ENCODE measurements at regions not wholly inside any gene's neighbourhood (a gene's known extent, or its start where the extent isn't known, plus 50 kb on each side); places are given as distances from the start of the nearest gene placed in this dataset.
"Not testable (repeated sequence)": the region's sequence is repeated elsewhere in the genome, so short reads cannot be mapped to it uniquely, and the experiment has no call there.

DNA sequence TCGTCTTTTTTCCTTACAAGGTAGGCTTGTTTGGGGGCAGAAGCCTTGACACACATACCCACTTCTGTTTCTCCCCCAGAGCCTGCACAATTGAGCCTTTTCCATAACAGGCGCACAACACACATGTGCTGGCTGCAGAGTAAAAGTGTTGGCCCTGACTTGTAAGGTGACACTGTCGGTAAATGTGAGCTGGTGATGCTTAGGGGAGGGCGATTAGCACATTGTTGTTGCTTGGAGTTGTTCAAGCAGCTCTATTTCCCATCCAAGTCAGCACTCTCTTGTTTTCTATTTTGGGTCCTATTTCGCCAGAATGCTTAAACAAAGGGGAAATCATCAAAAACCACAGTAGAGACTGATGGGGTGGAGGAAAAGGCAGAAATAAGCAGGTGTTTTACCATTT is 51.9 kb upstream of the PTPRJ start:
- no peak for DNase-seq

DNA sequence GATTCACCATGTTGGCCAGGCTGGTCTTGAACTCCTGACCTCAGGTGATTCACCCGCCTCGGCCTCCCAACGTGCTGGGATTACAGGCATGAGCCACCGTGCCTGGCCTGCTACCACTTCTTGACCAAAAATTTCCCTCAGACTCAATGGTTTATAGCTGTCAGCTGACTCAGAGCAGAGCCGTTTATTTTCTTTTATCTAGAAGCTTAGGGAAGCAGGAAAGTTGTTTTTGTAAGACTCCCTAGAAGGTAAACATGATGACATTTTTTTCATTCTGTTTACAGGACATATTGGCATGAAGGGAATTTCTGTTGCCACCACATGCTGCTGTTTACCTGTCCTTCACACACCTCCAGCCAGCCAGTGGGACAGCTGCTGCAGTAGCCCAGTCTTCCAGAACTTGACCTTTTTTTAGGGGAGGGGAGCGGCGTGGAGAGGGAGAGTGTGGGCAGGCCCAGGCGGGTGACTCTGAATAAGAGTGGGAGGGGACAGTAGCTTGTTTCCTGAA is 56.1 kb upstream of the PTPRJ start:
- no peak for DNase-seq

GRCh38 chr11:47923667-47924066 is 56.7 kb upstream of the PTPRJ start:
- no peak for DNase-seq

GRCh38 chr11:47921080-47921555 is 59.2 kb upstream of the PTPRJ start:
- not testable (repeated sequence) for DNase-seq

DNA sequence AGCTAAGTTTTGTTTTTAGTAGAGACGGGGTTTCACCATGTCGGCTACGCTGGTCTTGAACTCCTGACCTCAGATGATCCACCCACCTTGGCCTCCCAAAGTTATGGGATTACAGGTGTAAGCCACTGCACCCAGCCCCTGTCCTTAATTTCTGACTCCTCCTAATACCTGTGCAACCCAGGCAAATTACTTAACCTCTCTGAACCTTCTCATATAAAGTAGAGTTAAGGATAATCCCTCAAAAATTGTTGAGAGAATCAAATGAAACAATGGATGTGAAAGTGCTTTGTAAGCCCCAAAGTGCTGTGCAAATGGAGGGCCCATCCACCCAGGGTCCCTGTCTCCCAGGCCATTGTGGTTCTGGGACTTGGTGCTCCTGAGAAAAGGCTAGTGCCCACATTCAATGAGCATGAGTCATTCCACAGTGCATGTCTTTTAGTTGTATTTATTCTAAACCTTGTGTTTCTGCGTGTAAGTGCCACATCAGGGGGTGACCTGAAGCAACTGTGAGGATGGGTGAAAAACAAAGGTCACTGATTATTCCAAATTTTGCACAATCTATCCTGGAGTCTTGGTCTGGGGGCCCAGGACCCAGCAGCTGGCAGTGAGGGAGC is 61.4 kb upstream of the PTPRJ start:
- no peak for DNase-seq

- DNase-seq = no peak
These were observed 62.0 kb upstream of the PTPRJ start for GRCh38 chr11:47918370-47918690.

- DNase-seq = peak; percentile 32 to 78
These were observed 62.6 kb upstream of the PTPRJ start for GRCh38 chr11:47917599-47918369.

GRCh38 chr11:47916361-47916841 is 64.0 kb upstream of the PTPRJ start:
- DNase-seq = no peak

DNA sequence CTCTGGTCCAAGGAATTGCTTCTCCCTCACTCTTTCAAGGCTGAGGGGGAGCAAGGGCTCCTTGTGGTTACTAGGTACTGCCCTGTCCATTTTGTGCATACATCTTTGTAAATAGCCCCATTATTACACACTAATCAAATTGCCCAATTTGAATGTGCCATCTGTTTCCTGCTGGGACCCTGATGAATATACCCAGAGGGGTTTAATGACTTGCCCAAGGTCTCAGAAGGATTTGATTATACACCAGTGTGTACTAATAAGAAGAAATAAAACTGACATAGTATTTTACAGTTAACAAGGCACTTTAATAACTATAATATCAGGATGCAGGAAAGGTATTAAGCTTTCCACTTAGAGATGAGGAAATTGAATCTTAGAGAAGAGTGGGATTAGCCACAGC is 64.6 kb upstream of the PTPRJ start:
- no peak for DNase-seq

DNA sequence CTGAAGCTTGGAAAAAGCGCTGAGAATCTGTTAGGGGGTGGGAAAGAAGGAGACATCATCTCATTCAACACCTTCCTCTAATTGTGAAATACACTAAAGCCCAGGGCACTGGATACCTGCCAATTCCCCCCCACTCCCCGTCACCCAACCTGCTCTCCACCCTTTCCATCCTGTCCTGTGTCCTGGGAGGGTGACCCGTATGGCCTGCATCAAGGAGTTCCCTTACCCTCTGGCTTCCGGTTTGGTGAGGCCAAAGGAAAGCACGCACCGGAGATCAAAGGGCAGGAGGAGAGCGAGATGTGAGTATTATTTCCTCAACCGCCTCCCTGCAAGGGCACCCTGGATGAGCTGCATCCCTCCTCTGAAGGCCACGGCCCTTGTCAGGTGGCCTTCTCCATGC is 65.0 kb upstream of the PTPRJ start:
- DNase-seq = peak in 1 of 2 donors; percentile 31

GRCh38 chr11:47914743-47915142 is 65.6 kb upstream of the PTPRJ start:
- no peak for DNase-seq

DNA sequence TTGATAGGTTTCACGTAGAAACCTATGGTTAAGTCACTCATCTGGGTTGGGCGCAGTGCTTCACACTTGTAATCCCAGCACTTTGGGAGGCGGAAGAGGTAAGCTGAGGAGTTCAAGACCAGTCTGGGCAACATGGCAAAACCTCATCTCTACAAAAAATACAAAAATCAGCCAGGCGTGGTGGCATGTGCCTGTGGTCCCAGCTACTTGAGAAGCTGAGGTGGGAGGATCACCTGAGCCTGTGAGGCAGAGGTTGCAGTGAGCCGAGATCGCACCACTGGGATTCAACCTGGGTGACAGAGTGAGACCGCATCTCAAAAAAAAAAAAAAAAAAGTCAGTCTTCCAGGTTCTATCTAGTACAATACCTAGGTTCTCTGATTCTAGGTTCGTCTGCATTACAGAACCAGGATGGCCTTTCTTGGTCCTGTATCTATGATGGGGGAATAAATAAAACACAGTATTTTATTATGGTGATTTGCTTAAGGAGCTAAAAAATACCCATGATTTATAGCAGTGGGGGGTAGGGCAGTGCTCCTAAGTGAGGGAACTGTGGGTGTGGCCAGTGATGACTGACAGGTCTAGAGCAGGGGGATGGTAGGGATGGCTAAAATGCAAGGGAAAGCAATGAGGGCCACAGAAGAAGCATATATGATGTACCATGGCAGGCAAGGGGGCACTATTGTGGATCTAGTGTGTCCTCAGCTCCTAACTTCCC is 65.5 kb upstream of the NUP160 start:
- no peak for DNase-seq

DNA sequence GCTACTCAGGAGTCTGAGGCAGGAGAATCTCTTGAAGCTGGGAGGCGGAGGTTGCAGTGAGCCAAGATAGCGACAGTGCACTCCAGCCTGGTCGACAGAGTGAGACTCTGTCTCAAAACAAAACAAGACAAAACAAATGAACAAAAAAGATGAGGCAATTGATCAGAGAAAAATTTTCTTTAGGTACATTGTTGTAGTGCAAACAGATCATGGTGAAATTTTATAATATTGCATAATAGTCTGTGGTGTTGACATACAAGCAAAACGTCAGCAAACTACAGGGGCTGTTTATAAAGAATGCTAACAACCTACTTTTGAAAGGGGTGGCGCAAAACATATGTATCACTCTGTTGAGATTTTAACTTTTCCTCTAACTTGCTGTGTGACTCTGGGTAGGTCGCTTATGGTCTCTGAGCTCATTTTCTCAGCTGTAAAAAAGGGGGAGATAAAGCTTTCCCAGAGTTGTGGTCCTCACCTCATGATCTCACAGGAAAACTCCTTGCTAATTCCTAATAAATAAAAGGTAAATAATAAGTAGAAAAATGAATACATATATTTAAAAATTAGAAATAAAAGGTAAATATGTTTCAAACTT is 64.8 kb upstream of the NUP160 start:
- DNase-seq = no peak

DNA sequence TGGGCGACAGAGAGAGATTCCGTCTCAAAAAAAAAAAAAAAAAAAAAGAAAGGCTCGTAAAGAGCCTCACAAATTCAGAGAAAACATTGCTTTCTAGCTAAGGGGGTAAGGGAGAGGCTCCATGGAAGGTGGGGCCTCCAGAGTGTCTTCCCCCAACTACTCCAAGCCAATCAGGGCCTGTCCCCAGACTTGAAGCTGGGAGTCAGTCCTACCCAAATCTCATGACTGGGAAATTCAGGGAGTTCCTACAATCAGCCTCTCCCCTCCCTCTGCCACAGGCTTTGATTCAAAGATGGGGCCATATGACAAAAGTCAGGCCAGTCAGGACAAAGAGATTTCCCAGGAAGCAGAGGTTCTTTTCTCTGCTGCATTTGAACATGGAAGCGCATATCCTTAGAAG is 63.0 kb upstream of the NUP160 start:
- no peak for DNase-seq

GRCh38 chr11:47908198-47908597 is 60.0 kb upstream of the NUP160 start:
- no peak for DNase-seq

DNA sequence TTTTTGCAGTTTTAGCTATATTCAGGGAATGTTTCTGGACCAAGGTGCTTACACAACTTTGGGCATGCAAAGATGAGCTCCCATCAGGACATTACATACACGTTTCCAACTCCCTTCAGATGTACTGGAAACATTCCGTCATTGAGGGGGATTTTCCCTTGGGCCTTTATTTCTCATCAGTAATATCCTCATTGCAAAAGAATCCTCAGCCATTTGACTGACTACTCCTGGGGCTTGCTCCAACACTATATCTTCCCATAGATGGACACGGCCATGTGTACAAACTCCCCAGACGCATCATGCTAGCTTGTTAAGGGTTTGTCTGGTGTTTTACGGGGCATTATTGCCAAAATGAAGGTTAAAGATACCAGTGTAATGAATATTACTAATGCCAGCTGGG is 59.3 kb upstream of the NUP160 start:
- DNase-seq = no peak

DNA sequence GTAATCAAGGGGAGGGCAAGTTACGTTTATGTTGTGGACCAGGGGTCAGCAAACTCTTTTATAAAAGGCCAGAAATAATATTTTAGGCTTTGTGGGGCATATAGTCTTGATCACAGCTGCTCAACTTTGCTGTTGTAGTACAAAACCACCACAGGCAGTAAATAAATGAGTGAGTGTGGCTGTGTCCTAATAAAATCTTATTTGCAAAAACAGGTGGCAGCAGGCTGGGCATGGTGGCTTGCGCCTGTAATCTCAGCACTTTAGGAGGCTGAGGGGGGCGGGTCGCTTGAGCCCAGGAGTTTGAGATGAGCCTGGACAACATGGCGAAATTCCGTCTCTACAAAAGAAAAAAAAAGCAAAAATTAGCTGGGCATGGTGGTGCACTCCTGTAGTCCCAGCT is 57.9 kb upstream of the NUP160 start:
- DNase-seq = no peak

DNA sequence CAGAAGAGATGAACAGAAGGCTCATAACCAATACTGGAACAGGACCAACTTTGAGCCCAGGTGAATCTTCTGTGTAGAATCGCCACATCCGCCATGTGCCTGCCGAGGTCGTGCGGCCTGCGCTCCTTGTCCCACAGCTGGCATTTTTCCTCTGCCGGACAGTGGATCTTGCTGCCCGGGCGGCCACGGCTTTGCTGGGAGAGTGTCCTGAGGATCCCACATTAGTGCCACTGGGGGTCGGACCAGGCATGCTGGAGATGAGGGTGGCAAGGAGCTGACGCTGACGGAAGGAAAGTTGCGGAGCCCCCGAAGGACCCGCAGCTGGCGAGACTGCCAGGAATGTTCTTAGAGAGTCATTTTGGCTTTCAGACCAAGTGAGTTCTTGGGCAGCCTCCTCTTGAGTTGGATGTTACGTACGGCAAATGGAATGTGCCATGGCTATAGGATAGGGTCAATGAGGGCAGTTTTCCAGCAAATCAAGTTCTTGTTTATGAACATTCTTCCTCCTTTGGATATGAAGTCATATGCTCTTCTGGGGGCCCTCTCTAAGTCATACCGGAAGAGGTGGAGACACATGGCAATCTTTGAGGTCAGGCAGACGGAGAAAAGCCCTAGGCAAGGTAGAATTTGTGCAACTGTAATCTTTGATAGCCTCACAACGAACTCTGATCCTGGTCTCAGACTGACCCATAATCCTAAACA is 57.4 kb upstream of the NUP160 start:
- no peak for DNase-seq

DNA sequence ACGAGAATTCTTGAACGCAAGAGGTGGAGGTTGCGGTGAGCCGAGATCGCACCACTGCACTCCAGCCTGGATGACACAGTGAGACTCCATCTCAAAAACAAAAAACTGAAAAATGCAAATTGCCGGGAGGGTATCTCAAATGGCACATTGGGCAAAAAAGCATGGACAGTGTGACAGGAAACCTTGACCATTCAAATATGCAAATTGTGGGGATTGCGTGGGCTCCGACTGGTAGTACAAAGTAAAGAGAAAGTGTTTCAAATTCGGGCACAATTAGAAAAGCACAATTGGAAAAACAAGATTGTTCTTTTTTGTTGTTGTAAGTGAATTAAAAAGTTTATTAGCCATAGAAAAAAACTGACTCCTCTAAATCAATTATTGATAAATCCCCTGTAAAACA is 56.7 kb upstream of the NUP160 start:
- DNase-seq = no peak

DNA sequence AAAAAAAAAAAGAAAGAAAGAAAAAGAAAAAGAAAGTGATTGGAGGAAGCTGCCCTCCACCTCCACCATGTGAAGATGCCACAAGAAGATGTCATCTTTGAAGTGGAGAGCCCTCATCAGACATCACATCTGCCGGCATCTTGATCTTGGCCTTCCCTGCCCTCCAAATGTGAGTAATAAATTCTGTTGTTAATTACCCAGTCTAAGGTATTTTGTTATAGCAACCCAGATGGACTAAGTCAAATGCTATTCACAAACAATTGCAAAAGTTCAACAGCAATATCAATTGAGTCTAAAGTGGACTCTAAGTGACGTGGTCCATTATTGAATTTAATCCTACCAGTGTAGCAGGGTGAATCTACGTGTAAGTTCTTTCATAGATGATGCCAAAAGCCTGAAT is 55.9 kb upstream of the NUP160 start:
- no peak for DNase-seq

- DNase-seq = peak in 1 of 2 donors; percentile 56
These were observed 51.7 kb upstream of the NUP160 start for GRCh38 chr11:47899801-47900200.
